GM23338 (cell line): ENCODE measurements at regions not wholly inside any gene's neighbourhood (a gene's known extent, or its start where the extent isn't known, plus 50 kb on each side); places are given as distances from the start of the nearest gene placed in this dataset.

ENCODE experiments used
- ATAC-seq: fragments of 200-7000 bp; cut with Tn5 transposase; 3 replicates; pipeline ENCODE4 v1.9.1; 2020
- DNase-seq: peaks from one replicate; pipeline ENCODE4 v3.0.0-alpha.2; 2015; ENCODE audit warnings: low spot score
- H2AFZ ChIP-seq: fragments of 200-600 bp; sonication (generic); 2 replicates; pipeline ENCODE4 v1.8.0; 2016; ENCODE audit warnings: antibody characterized with exemption, mild to moderate bottlenecking, moderate library complexity
- H3F3A ChIP-seq: fragments of 200-600 bp; sonication (generic); replicated peaks from 2 replicates; pipeline ENCODE4 v1.8.0; 2017; ENCODE audit warnings: antibody characterized with exemption, mixed run types, low read depth
- H3K27ac ChIP-seq: fragments of 200-600 bp; sonication (generic); 2 replicates; pipeline ENCODE4 v1.6.1; 2016; ENCODE audit warnings: low read depth
- H3K27me3 ChIP-seq: fragments of 200-600 bp; sonication (generic); 2 replicates; pipeline ENCODE4 v1.8.0; 2016; ENCODE audit warnings: mild to moderate bottlenecking, mixed run types, moderate library complexity; ENCODE audit not compliant: insufficient read depth
- H3K36me3 ChIP-seq: fragments of 200-600 bp; sonication (generic); 2 replicates; pipeline ENCODE4 v1.8.0; 2016; ENCODE audit warnings: mild to moderate bottlenecking; ENCODE audit not compliant: insufficient read depth
- H3K4me1 ChIP-seq: fragments of 200-600 bp; sonication (generic); 2 replicates; pipeline ENCODE4 v1.8.0; 2016; ENCODE audit warnings: mild to moderate bottlenecking, moderate library complexity; ENCODE audit not compliant: insufficient read depth
- H3K4me2 ChIP-seq: fragments of 200-600 bp; sonication (generic); 2 replicates; pipeline ENCODE4 v1.7.1; 2017; ENCODE audit warnings: mixed run types
- H3K4me3 ChIP-seq: fragments of 200-600 bp; sonication (generic); 2 replicates; pipeline ENCODE4 v1.6.1; 2016; ENCODE audit warnings: mixed run types
- H3K79me2 ChIP-seq: fragments of 200-600 bp; sonication (generic); replicated peaks from 2 replicates; pipeline ENCODE4 v1.8.0; 2017; ENCODE audit warnings: mild to moderate bottlenecking; ENCODE audit not compliant: insufficient read depth
- H3K9me2 ChIP-seq: fragments of 200-600 bp; sonication (generic); 2 replicates; pipeline ENCODE4 v1.8.0; 2017; ENCODE audit not compliant: insufficient read depth
- H4K20me1 ChIP-seq: fragments of 200-600 bp; sonication (generic); replicated peaks from 2 replicates; pipeline ENCODE4 v1.8.0; 2017; ENCODE audit warnings: mild to moderate bottlenecking; ENCODE audit not compliant: insufficient read depth
- H3K27ac Mint-ChIP-seq: 2 replicates; pipeline ENCODE4 v1.8.0; 2020; ENCODE audit warnings: inconsistent platforms, mild to moderate bottlenecking, moderate library complexity, mixed read lengths
- H3K27me3 Mint-ChIP-seq: 3 replicates; pipeline ENCODE4 v1.8.0; 2022; ENCODE audit warnings: low read depth, mild to moderate bottlenecking, moderate library complexity, mixed read lengths, inconsistent platforms; ENCODE audit not compliant: insufficient read depth, poor library complexity
- H3K36me3 Mint-ChIP-seq: 3 replicates; pipeline ENCODE4 v1.8.0; 2021; ENCODE audit warnings: low read depth, mild to moderate bottlenecking, inconsistent platforms, moderate library complexity, mixed read lengths
- H3K4me1 Mint-ChIP-seq: 3 replicates; pipeline ENCODE4 v1.8.0; 2020; ENCODE audit warnings: mild to moderate bottlenecking, inconsistent platforms, mixed read lengths
- H3K4me3 Mint-ChIP-seq: 3 replicates; pipeline ENCODE4 v1.8.0; 2021; ENCODE audit warnings: moderate library complexity, mild to moderate bottlenecking, inconsistent platforms, mixed read lengths
- H3K9me3 Mint-ChIP-seq: 3 replicates; pipeline ENCODE4 v1.8.0; 2020; ENCODE audit warnings: moderate library complexity, mild to moderate bottlenecking, inconsistent platforms, mixed read lengths
- CREB1 ChIP-seq: fragments of 250-450 bp; sonication (Bioruptor Pico); IDR thresholded peaks from 2 replicates; pipeline ENCODE4 v1.5.0; 2020; ENCODE audit warnings: low read depth, mild to moderate bottlenecking, moderate library complexity
- CTCF ChIP-seq, 2 experiments: fragments of 200-600 bp in 1 of 2; sonication (generic) in 1 of 2; conservative IDR thresholded peaks; 2 replicates each; pipeline versions ENCODE4 v1.5.1 to v1.6.1; 2016 to 2017; ENCODE audit warnings: antibody characterized with exemption in 2 of 2, low read depth in 2 of 2, mild to moderate bottlenecking in 2 of 2, moderate library complexity in 1 of 2
- ETS1 ChIP-seq: IDR thresholded peaks from 2 replicates; pipeline ENCODE4 v1.6.1; 2016; ENCODE audit warnings: antibody characterized with exemption
- EZH2 ChIP-seq: fragments of 200-600 bp; sonication (generic); IDR thresholded peaks from one replicate; pipeline ENCODE4 v1.8.0; 2017; ENCODE audit warnings: antibody characterized with exemption, mild to moderate bottlenecking, low read depth; ENCODE audit not compliant: unreplicated experiment
- EZH2phosphoT487 ChIP-seq: fragments of 200-600 bp; sonication (generic); IDR thresholded peaks from one replicate; pipeline ENCODE4 v1.8.1; 2018; ENCODE audit warnings: antibody characterized with exemption; ENCODE audit not compliant: unreplicated experiment
- JUNB ChIP-seq: IDR thresholded peaks from one replicate; pipeline ENCODE4 v1.6.1; 2016; ENCODE audit warnings: antibody characterized with exemption; ENCODE audit not compliant: unreplicated experiment
- NANOG ChIP-seq: IDR thresholded peaks from 2 replicates; pipeline ENCODE4 v1.6.1; 2016; ENCODE audit warnings: antibody characterized with exemption, borderline replicate concordance
- POLR2AphosphoS5 ChIP-seq: IDR thresholded peaks from 2 replicates; pipeline ENCODE4 v1.6.1; 2016; ENCODE audit warnings: antibody characterized with exemption, low read depth
- REST ChIP-seq: IDR thresholded peaks from one replicate; pipeline ENCODE4 v1.6.1; 2018; ENCODE audit warnings: antibody characterized with exemption; ENCODE audit not compliant: unreplicated experiment
- STAT1 ChIP-seq: IDR thresholded peaks from one replicate; pipeline ENCODE4 v1.6.1; 2016; ENCODE audit warnings: antibody characterized with exemption; ENCODE audit not compliant: unreplicated experiment
- ZNF114 ChIP-seq: fragments of 250-450 bp; sonication (Bioruptor Pico); IDR thresholded peaks from 2 replicates; pipeline ENCODE4 v1.5.0; 2020; ENCODE audit warnings: mild to moderate bottlenecking, moderate library complexity
- ZNF331 ChIP-seq: fragments of 250-450 bp; sonication (Bioruptor Pico); IDR thresholded peaks from 2 replicates; pipeline ENCODE4 v1.5.0; 2020; ENCODE audit warnings: low read depth, mild to moderate bottlenecking, moderate library complexity
- ZNF462 ChIP-seq: fragments of 250-450 bp; sonication (Bioruptor Pico); IDR thresholded peaks from 2 replicates; pipeline ENCODE4 v1.5.0; 2020; ENCODE audit warnings: mild to moderate bottlenecking, moderate library complexity

- Histone ChIP-seq H3F3A (no peaks in the 10 kb centered on the region), H3K27ac (no peak overlapping the region), H3K9me2 (no peaks in the 10 kb centered on the region), H3K79me2 (no peaks in the 10 kb centered on the region), H3K4me2 (no peak overlapping the region), H2AFZ (no peak overlapping the region), H3K4me1 (no peaks in the 10 kb centered on the region), H3K27me3 (no peaks in the 10 kb centered on the region), H4K20me1 (no peaks in the 10 kb centered on the region), H3K4me3 (no peak overlapping the region), H3K36me3 (no peaks in the 10 kb centered on the region)
- Mint-ChIP-seq H3K4me3 (no peak overlapping the region), H3K4me1 (no peaks in the 10 kb centered on the region; the same call in 2 of the 3 replicates), H3K36me3 (no peaks in the 10 kb centered on the region), H3K27ac (no peak overlapping the region), H3K9me3 (peaks cover 14% of the 10 kb centered on the region; the same call in 2 of the 3 replicates), H3K27me3 (peaks cover 2% of the 10 kb centered on the region)
- DNase-seq (no peak), ATAC-seq (no peak)
- TF ChIP-seq EZH2 = no peak
- no peak for TF ChIP-seq ZNF331 (CRISPR knock-in tag)
- no peak for TF ChIP-seq POLR2AphosphoS5
- no peak for TF ChIP-seq ETS1
- TF ChIP-seq STAT1 = no peak
- no peak for TF ChIP-seq CREB1 (CRISPR knock-in tag)
- no peak for TF ChIP-seq NANOG
- no peak for TF ChIP-seq JUNB
- TF ChIP-seq ZNF462 = no peak
- no peak for TF ChIP-seq EZH2phosphoT487
- no peak for TF ChIP-seq REST
- TF ChIP-seq ZNF114 (CRISPR knock-in tag) = no peak
- no peak for TF ChIP-seq CTCF (conservative IDR thresholded peaks at IDR 0.05; ENCODE audit: low read depth in 2 of 2)
Measured at GRCh38 chr5:42066131-42066530, 141.1 kb downstream of the FBXO4 start.
